Mesendoderm (in vitro differentiated cells): ENCODE measurements at regions not wholly inside any gene's neighbourhood (a gene's known extent, or its start where the extent isn't known, plus 50 kb on each side); places are given as distances from the start of the nearest gene placed in this dataset.

Experiments used
- DNase-seq: peaks from one replicate; pipeline ENCODE4 v3.0.0; 2013
- H2AK5ac ChIP-seq: 2 replicates; pipeline ENCODE4 v1.6.1; 2013; ENCODE audit warnings: low read length, inconsistent platforms
- H2BK120ac ChIP-seq: 2 replicates; pipeline ENCODE4 v1.6.1; 2013; ENCODE audit warnings: low read depth, mild to moderate bottlenecking, low read length, moderate library complexity, mixed read lengths
- H2BK15ac ChIP-seq: replicated peaks from 2 replicates; pipeline ENCODE4 v1.6.1; 2013; ENCODE audit warnings: low read depth, mild to moderate bottlenecking, moderate library complexity
- H2BK5ac ChIP-seq: 2 replicates; pipeline ENCODE4 v1.6.1; 2013; ENCODE audit warnings: low read length, inconsistent platforms
- H3K18ac ChIP-seq: 2 replicates; pipeline ENCODE4 v1.6.1; 2013; ENCODE audit warnings: mild to moderate bottlenecking, low read length, mixed read lengths
- H3K23ac ChIP-seq: one replicate; pipeline ENCODE4 v1.6.1; 2013; ENCODE audit warnings: low read length
- H3K27ac ChIP-seq: 2 replicates; pipeline ENCODE4 v1.5.1; 2013; ENCODE audit warnings: low read depth, mild to moderate bottlenecking, inconsistent platforms, low read length, moderate library complexity
- H3K27me3 ChIP-seq: 2 replicates; pipeline ENCODE4 v1.6.1; 2013; ENCODE audit warnings: low read length, control low read depth, mild to moderate bottlenecking, inconsistent platforms; ENCODE audit not compliant: insufficient read depth, poor library complexity
- H3K36me3 ChIP-seq: 2 replicates; pipeline ENCODE4 v1.6.1; 2013; ENCODE audit warnings: low read length, inconsistent platforms; ENCODE audit not compliant: control insufficient read depth, insufficient read depth
- H3K4ac ChIP-seq: one replicate; pipeline ENCODE4 v1.6.1; 2013; ENCODE audit warnings: low read depth, mild to moderate bottlenecking, low read length, moderate library complexity
- H3K4me1 ChIP-seq: 2 replicates; pipeline ENCODE4 v1.6.1; 2013; ENCODE audit warnings: low read depth, low read length, inconsistent platforms; ENCODE audit not compliant: control insufficient read depth
- H3K4me2 ChIP-seq: 2 replicates; pipeline ENCODE4 v1.6.1; 2013; ENCODE audit warnings: low read length
- H3K4me3 ChIP-seq: 2 replicates; pipeline ENCODE4 v1.5.1; 2013; ENCODE audit warnings: mild to moderate bottlenecking, low read length
- H3K56ac ChIP-seq: one replicate; pipeline ENCODE4 v1.6.1; 2013; ENCODE audit warnings: low read length
- H3K79me1 ChIP-seq: 2 replicates; pipeline ENCODE4 v1.6.1; 2013; ENCODE audit warnings: low read length, inconsistent platforms
- H3K79me2 ChIP-seq: 2 replicates; pipeline ENCODE4 v1.6.1; 2013; ENCODE audit warnings: mild to moderate bottlenecking, low read length; ENCODE audit not compliant: control insufficient read depth, insufficient read depth
- H3K9ac ChIP-seq: 2 replicates; pipeline ENCODE4 v1.6.1; 2013; ENCODE audit warnings: low read length, inconsistent platforms
- H4K5ac ChIP-seq: one replicate; pipeline ENCODE4 v1.6.1; 2013; ENCODE audit warnings: low read length
- H4K8ac ChIP-seq: one replicate; pipeline ENCODE4 v1.6.1; 2013; ENCODE audit warnings: low read depth, mild to moderate bottlenecking, control low read depth, low read length, moderate library complexity
- WGBS: extraction: QIAGEN DNeasy Blood & Tissue Kit; methylation state at CpG from one replicate; pipeline ENCODE4 v1.1.7; 2013; ENCODE audit warnings: low lambda C conversion rate, missing lambda C conversion rate; ENCODE audit not compliant: insufficient coverage; ENCODE audit errors: extremely low coverage; 5-methylcytosine and 5-hydroxymethylcytosine counted together

DNA sequence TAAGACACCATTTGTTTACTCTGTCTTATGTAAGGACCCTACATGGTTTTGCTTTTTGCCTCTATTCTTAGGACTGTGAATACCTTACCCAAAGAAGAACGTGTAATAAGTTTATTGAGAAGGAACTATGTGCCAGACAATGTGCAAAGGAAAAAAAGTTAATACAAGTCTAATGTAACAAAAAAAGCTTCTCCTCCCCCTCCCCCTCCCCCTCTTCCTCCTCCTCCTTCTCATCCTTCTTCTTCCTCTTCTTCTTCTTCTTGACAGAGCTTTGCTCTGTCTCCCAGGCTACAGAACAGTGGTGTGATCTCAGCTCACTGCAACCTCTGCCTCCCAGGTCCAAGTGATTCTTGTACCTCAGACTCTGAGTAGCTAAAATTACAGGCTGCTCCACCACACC is 50.9 kb upstream of the MITF start:
- Histone ChIP-seq H2BK5ac (no peak overlapping the region), H3K4me2 (no peak overlapping the region), H3K4me1 (no peaks in the 10 kb centered on the region), H3K4me3 (no peak overlapping the region), H3K4ac (no peak overlapping the region), H3K36me3 (no peaks in the 10 kb centered on the region), H3K27me3 (no peaks in the 10 kb centered on the region), H3K79me1 (no peaks in the 10 kb centered on the region), H3K9ac (no peak overlapping the region), H3K23ac (no peak overlapping the region), H3K27ac (no peak overlapping the region), H4K8ac (no peak overlapping the region), H3K79me2 (no peaks in the 10 kb centered on the region), H2AK5ac (no peak overlapping the region), H4K5ac (no peak overlapping the region), H2BK15ac (no peak overlapping the region), H2BK120ac (no peak overlapping the region), H3K56ac (no peak overlapping the region), H3K18ac (no peak overlapping the region)
- no peak for DNase-seq
- no CpG with 5 or more reads among the region's 1 CpG for WGBS

DNA sequence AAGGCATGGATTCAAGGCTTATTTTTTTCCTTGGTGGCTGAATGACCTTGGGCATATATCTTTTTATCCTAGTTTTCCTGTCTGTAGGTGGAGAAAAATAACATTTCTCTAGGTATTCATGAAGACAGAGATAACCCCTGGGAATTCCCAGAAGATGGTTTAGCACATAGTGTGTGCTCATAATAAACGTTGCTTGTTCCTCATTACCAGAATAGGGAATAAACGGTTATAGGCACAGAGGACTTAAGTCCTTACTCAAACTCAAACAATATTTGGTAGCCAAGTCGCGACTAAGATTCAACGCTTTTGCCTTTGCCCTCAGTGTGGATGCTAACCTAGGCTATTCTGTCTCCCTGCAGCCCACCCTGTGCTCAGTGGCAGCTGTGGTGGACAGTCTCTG is 51.6 kb upstream of the MITF start:
- H3K27me3 ChIP-seq = peaks cover 1% of the 10 kb centered on the region

DNA sequence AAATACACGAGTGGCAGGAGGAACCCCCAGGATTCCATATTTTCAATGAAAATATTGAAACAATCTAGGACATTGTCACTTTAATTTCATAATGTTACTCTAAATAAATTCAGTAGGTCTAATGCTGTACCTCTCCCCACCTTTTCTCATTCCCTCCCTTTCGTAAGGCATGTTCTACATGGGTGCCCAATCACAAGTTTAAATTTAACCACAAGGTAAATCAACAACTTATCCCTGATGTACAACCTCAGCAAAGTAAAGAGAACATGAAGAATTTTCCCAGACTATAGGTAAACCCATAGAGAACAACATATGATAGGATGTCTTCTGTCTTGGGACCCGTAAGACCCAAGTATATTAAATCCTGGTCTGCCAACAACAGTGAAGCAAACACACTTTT is 53.2 kb upstream of the MITF start:
- DNase-seq = no peak
- no peaks in the 10 kb centered on the region for H3K79me1 ChIP-seq
- H3K4me3 ChIP-seq = no peak overlapping the region
- no peak overlapping the region for H3K56ac ChIP-seq
- peaks cover 3% of the 10 kb centered on the region for H3K27me3 ChIP-seq
- H3K4me2 ChIP-seq = no peak overlapping the region
- H4K8ac ChIP-seq = no peak overlapping the region
- no peak overlapping the region for H4K5ac ChIP-seq
- H3K79me2 ChIP-seq = no peaks in the 10 kb centered on the region
- no peak overlapping the region for H2AK5ac ChIP-seq
- no peak overlapping the region for H3K4ac ChIP-seq
- no peak overlapping the region for H2BK15ac ChIP-seq
- no peak overlapping the region for H3K18ac ChIP-seq
- no peak overlapping the region for H2BK120ac ChIP-seq
- H3K23ac ChIP-seq = no peak overlapping the region
- no peaks in the 10 kb centered on the region for H3K4me1 ChIP-seq
- no peak overlapping the region for H3K9ac ChIP-seq
- WGBS = no CpG with 5 or more reads among the region's 3 CpGs
- H3K27ac ChIP-seq = no peak overlapping the region
- H3K36me3 ChIP-seq = no peaks in the 10 kb centered on the region
- H2BK5ac ChIP-seq = no peak overlapping the region

More for the DNA sequence above, 51.6 kb upstream of the MITF start:
- Histone ChIP-seq H3K4ac (no peak overlapping the region), H2BK120ac (no peak overlapping the region), H3K56ac (peak overlapping the region; percentile 26), H3K79me1 (no peaks in the 10 kb centered on the region), H2AK5ac (no peak overlapping the region), H4K8ac (no peak overlapping the region), H3K4me1 (no peaks in the 10 kb centered on the region), H3K27ac (no peak overlapping the region), H3K18ac (no peak overlapping the region), H2BK5ac (no peak overlapping the region), H3K23ac (no peak overlapping the region), H3K4me3 (no peak overlapping the region), H4K5ac (no peak overlapping the region), H2BK15ac (no peak overlapping the region), H3K36me3 (no peaks in the 10 kb centered on the region), H3K79me2 (no peaks in the 10 kb centered on the region), H3K9ac (no peak overlapping the region), H3K4me2 (no peak overlapping the region)
- DNase-seq = no peak
- WGBS = no CpG with 5 or more reads among the region's 5 CpGs

DNA sequence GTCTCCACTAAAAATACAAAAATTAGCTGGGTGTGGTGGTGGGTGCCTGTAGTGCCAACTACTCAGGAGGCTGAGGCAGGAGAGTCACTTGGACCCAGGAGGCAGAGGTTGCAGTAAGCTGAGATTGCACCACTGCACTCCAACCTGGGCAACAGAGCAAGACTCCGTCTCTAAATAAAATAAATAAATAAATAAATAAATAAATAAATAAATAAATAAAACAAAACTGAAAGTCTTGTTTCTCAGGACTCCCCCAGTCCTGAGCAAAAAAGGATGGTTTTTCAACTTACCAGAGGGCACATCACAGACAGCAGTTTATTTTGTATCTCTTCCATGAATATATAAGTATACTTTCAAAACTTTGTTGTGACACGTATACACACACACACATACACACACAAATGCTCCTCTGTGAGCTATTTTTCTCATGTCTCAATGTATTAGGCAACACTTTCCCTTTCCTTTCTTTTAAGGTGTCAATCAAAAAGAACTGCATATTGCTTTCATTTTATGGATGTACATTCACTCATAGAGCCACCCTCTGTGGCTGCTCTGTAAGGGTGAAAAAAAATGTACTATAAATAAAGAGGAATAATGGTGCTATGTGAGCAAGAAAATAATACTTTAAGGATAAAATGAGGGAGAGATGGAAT is 54.8 kb upstream of the MITF start:
- Histone ChIP-seq H4K8ac (no peak overlapping the region), H3K79me1 (no peaks in the 10 kb centered on the region), H2BK15ac (no peak overlapping the region), H3K9ac (no peak overlapping the region), H3K23ac (no peak overlapping the region), H3K4ac (no peak overlapping the region), H3K4me3 (no peak overlapping the region), H3K4me2 (no peak overlapping the region), H3K4me1 (no peaks in the 10 kb centered on the region), H2BK5ac (no peak overlapping the region), H2BK120ac (no peak overlapping the region), H4K5ac (no peak overlapping the region), H3K36me3 (no peaks in the 10 kb centered on the region), H3K27ac (no peak overlapping the region), H3K56ac (no peak overlapping the region), H3K18ac (no peak overlapping the region), H3K27me3 (peaks cover 4% of the 10 kb centered on the region), H3K79me2 (no peaks in the 10 kb centered on the region), H2AK5ac (no peak overlapping the region)
- WGBS = no CpG with 5 or more reads among the region's 2 CpGs
- DNase-seq = no peak

DNA sequence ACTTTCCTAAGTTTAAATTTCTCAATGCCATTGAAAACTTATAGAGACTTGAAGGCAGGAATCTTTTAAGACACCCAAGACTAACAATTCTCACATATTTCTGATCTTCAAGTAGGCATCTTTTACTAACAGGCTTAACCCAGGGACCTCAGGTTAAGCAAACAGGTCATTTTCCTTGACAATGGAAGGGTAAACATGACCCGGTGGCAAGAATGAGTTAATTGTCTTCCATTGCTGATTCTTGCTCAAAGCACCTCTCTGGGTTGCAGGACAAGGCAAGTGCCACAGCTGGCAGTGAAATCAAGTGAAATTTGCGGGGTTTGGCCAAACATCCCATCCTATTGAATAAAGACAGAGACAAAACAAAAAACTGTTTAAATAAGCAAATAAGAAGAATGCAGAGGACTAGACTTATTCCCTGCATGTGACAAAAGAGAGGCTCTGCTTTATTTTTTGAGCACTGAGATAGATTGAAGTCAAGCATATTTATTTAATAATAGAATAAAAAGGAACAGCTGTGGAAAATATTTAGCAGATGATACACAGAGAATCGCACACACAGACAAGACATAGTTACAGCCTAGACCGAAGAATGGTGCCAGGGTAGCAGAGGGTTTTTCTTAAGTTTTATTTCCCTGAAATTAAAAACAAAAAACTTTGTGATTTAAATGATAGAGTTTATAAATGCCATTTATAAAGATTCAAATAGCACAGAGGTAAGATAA is 56.0 kb upstream of the MITF start:
- Histone ChIP-seq H3K4me1 (no peaks in the 10 kb centered on the region), H2AK5ac (no peak overlapping the region), H3K4ac (no peak overlapping the region), H2BK5ac (no peak overlapping the region), H3K56ac (no peak overlapping the region), H3K4me3 (no peak overlapping the region), H3K79me2 (no peaks in the 10 kb centered on the region), H3K79me1 (no peaks in the 10 kb centered on the region), H2BK15ac (no peak overlapping the region), H3K9ac (no peak overlapping the region), H4K8ac (no peak overlapping the region), H3K27ac (no peak overlapping the region), H3K27me3 (peaks cover 4% of the 10 kb centered on the region), H3K23ac (no peak overlapping the region), H3K36me3 (no peaks in the 10 kb centered on the region), H4K5ac (no peak overlapping the region), H3K18ac (no peak overlapping the region), H3K4me2 (no peak overlapping the region), H2BK120ac (no peak overlapping the region)
- no CpG with 5 or more reads among the region's 4 CpGs for WGBS
- DNase-seq = peak; percentile 56
